Mesendoderm (in vitro differentiated cells): ENCODE measurements at regions not wholly inside any gene's neighbourhood (a gene's known extent, or its start where the extent isn't known, plus 50 kb on each side); places are given as distances from the start of the nearest gene placed in this dataset.
"Not testable (repeated sequence)": the region's sequence is repeated elsewhere in the genome, so short reads cannot be mapped to it uniquely, and the experiment has no call there.

Source experiments
- DNase-seq: peaks from one replicate; pipeline ENCODE4 v3.0.0; 2013
- H2AK5ac ChIP-seq: 2 replicates; pipeline ENCODE4 v1.6.1; 2013; ENCODE audit warnings: low read length, inconsistent platforms
- H2BK120ac ChIP-seq: 2 replicates; pipeline ENCODE4 v1.6.1; 2013; ENCODE audit warnings: low read depth, mild to moderate bottlenecking, low read length, moderate library complexity, mixed read lengths
- H2BK15ac ChIP-seq: replicated peaks from 2 replicates; pipeline ENCODE4 v1.6.1; 2013; ENCODE audit warnings: low read depth, mild to moderate bottlenecking, moderate library complexity
- H2BK5ac ChIP-seq: 2 replicates; pipeline ENCODE4 v1.6.1; 2013; ENCODE audit warnings: low read length, inconsistent platforms
- H3K18ac ChIP-seq: 2 replicates; pipeline ENCODE4 v1.6.1; 2013; ENCODE audit warnings: mild to moderate bottlenecking, low read length, mixed read lengths
- H3K23ac ChIP-seq: one replicate; pipeline ENCODE4 v1.6.1; 2013; ENCODE audit warnings: low read length
- H3K27ac ChIP-seq: 2 replicates; pipeline ENCODE4 v1.5.1; 2013; ENCODE audit warnings: low read depth, mild to moderate bottlenecking, inconsistent platforms, low read length, moderate library complexity
- H3K27me3 ChIP-seq: 2 replicates; pipeline ENCODE4 v1.6.1; 2013; ENCODE audit warnings: low read length, control low read depth, mild to moderate bottlenecking, inconsistent platforms; ENCODE audit not compliant: insufficient read depth, poor library complexity
- H3K36me3 ChIP-seq: 2 replicates; pipeline ENCODE4 v1.6.1; 2013; ENCODE audit warnings: low read length, inconsistent platforms; ENCODE audit not compliant: control insufficient read depth, insufficient read depth
- H3K4ac ChIP-seq: one replicate; pipeline ENCODE4 v1.6.1; 2013; ENCODE audit warnings: low read depth, mild to moderate bottlenecking, low read length, moderate library complexity
- H3K4me1 ChIP-seq: 2 replicates; pipeline ENCODE4 v1.6.1; 2013; ENCODE audit warnings: low read depth, low read length, inconsistent platforms; ENCODE audit not compliant: control insufficient read depth
- H3K4me2 ChIP-seq: 2 replicates; pipeline ENCODE4 v1.6.1; 2013; ENCODE audit warnings: low read length
- H3K4me3 ChIP-seq: 2 replicates; pipeline ENCODE4 v1.5.1; 2013; ENCODE audit warnings: mild to moderate bottlenecking, low read length
- H3K56ac ChIP-seq: one replicate; pipeline ENCODE4 v1.6.1; 2013; ENCODE audit warnings: low read length
- H3K79me1 ChIP-seq: 2 replicates; pipeline ENCODE4 v1.6.1; 2013; ENCODE audit warnings: low read length, inconsistent platforms
- H3K79me2 ChIP-seq: 2 replicates; pipeline ENCODE4 v1.6.1; 2013; ENCODE audit warnings: mild to moderate bottlenecking, low read length; ENCODE audit not compliant: control insufficient read depth, insufficient read depth
- H3K9ac ChIP-seq: 2 replicates; pipeline ENCODE4 v1.6.1; 2013; ENCODE audit warnings: low read length, inconsistent platforms
- H4K5ac ChIP-seq: one replicate; pipeline ENCODE4 v1.6.1; 2013; ENCODE audit warnings: low read length
- H4K8ac ChIP-seq: one replicate; pipeline ENCODE4 v1.6.1; 2013; ENCODE audit warnings: low read depth, mild to moderate bottlenecking, control low read depth, low read length, moderate library complexity
- WGBS: extraction: QIAGEN DNeasy Blood & Tissue Kit; methylation state at CpG from one replicate; pipeline ENCODE4 v1.1.7; 2013; ENCODE audit warnings: low lambda C conversion rate, missing lambda C conversion rate; ENCODE audit not compliant: insufficient coverage; ENCODE audit errors: extremely low coverage; 5-methylcytosine and 5-hydroxymethylcytosine counted together

DNA sequence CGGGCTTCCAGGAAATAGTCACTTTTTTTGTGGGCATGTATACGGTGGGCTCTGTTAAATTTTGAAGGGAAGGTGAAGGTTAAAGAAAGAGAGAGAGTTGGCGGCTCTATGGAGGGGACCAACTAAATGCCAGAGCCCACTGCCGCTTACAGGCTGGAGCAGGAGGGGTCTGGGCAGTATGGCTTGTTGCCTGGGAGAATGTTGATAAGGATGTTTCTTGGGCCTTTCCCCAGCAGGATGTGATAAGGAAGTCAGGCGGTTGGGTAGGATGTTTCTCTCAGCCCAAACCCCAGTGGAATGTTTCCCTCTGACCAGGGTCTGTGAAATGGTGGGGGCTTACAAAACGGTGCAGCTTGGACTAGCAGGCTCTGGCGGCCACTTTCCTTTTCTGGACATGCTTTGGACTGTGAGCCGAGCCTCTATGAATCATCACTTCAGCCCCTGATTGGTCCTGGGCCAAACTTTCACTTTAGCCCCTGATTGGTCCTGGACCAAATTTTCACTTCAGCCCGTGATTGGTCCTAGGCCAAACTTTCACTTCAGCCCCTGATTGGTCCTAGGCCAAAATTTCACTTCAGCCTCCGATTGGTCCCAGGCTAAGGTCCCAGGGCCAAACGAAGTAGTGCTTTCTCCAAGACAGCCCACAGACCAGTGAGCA, 630.7 kb downstream of the KCNJ18 start:
- H2BK15ac ChIP-seq, H3K27me3 ChIP-seq, H3K18ac ChIP-seq, H3K4me2 ChIP-seq, H3K79me1 ChIP-seq, H3K56ac ChIP-seq, H3K27ac ChIP-seq, H3K36me3 ChIP-seq, DNase-seq, H3K9ac ChIP-seq, H3K4me1 ChIP-seq, H3K4ac ChIP-seq, H2AK5ac ChIP-seq, H3K4me3 ChIP-seq, H2BK5ac ChIP-seq, H3K79me2 ChIP-seq, H3K23ac ChIP-seq, H4K5ac ChIP-seq, H2BK120ac ChIP-seq, H4K8ac ChIP-seq: not testable (repeated sequence)
- WGBS, result no CpG with 5 or more reads among the region's 11 CpGs

DNA sequence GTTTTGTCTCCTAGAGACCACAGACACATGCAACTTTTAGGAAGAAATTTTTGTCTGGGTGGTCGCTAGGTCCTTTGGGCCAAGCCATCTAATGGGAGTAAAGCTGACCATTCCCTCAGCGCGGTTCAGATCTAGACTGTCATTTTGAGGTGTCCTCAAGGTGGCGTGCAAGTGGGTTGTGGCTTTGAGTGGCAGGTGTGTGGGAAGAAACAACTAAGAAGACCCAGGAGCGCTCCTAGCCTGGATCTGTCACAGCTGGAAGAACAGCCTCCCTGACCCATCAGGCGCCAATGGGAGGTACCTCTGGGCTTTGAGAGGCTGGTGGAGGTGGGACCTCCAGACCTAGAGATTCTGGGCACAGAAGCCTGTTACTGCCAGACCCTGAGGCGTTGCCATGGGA, 645.1 kb downstream of the KCNJ18 start:
- Histone ChIP-seq H3K56ac (no peak overlapping the region), H2BK120ac (no peak overlapping the region), H2AK5ac (no peak overlapping the region), H3K36me3 (no peaks in the 10 kb centered on the region), H3K4me1 (no peaks in the 10 kb centered on the region), H3K79me1 (no peaks in the 10 kb centered on the region), H3K23ac (no peak overlapping the region), H4K8ac (no peak overlapping the region), H3K4me2 (no peak overlapping the region), H3K4ac (no peak overlapping the region), H3K9ac (no peak overlapping the region), H3K4me3 (no peak overlapping the region), H3K79me2 (no peaks in the 10 kb centered on the region), H2BK15ac (no peak overlapping the region), H4K5ac (no peak overlapping the region), H3K27me3 (no peaks in the 10 kb centered on the region), H3K18ac (no peak overlapping the region), H2BK5ac (no peak overlapping the region), H3K27ac (no peak overlapping the region)
- no CpG with 5 or more reads among the region's 7 CpGs for WGBS
- DNase-seq, result no peak

- H4K8ac ChIP-seq, H2BK120ac ChIP-seq, H3K18ac ChIP-seq, H3K27ac ChIP-seq, H3K56ac ChIP-seq, H3K23ac ChIP-seq, H3K4me2 ChIP-seq, H2AK5ac ChIP-seq, H4K5ac ChIP-seq, H2BK15ac ChIP-seq, H3K79me2 ChIP-seq, H3K4me1 ChIP-seq, H2BK5ac ChIP-seq, H3K36me3 ChIP-seq, H3K9ac ChIP-seq, H3K27me3 ChIP-seq, H3K79me1 ChIP-seq, DNase-seq, H3K4ac ChIP-seq, H3K4me3 ChIP-seq: not testable (repeated sequence)
- no CpG with 5 or more reads among the region's 2 CpGs for WGBS
Measured at GRCh38 chr17:22356603-22357002, 664.3 kb downstream of the KCNJ18 start.

DNA sequence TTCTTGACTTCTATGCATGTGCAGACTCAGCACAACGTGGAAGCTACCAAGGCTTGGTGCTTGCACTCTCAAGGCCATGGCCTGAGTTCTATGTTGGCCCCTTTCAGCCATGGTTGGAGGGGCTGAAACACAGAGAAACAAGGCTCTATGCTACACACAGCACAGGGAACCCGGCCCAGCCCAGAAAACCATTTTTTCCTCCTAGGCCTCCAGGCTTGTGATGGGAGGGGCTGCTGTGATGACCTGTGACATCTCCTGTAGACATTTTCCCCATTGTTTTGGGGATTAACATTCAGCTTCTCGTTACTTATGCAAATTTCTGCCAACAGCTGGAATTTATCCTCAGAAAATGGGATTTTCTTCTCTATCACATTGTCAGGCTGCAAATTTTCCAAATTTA, 678.7 kb downstream of the KCNJ18 start:
- H2BK120ac ChIP-seq, H3K79me1 ChIP-seq, H3K4me3 ChIP-seq, H3K18ac ChIP-seq, H3K36me3 ChIP-seq, H3K4me1 ChIP-seq, H2BK15ac ChIP-seq, H3K79me2 ChIP-seq, H3K23ac ChIP-seq, H3K4ac ChIP-seq, H3K27me3 ChIP-seq, H3K4me2 ChIP-seq, H3K9ac ChIP-seq, H2BK5ac ChIP-seq, H4K8ac ChIP-seq, DNase-seq, H3K56ac ChIP-seq, H3K27ac ChIP-seq, H4K5ac ChIP-seq, H2AK5ac ChIP-seq: not testable (repeated sequence)
- no CpG with 5 or more reads among the region's 3 CpGs for WGBS

DNA sequence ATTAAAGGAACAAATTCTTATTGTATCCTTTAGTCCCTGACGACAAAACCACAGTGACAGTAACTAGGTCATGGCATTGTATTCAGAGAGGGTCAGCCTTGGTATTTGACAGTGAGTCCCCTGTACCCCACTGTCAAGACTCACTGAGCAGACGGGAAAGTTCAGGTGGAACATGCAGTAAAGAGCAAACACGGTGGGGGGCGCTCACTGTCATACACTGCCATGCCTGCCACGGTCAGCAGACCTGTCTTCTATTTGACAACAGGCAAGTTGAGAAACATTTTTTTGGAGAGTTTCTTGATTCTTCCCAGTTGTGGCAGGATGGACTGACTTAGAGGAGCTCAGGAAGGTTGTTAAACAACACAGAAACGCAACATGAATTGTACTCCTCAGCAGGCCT, 681.6 kb downstream of the KCNJ18 start:
- H3K4me2 ChIP-seq, result no peak overlapping the region
- no CpG with 5 or more reads among the region's 6 CpGs for WGBS
- DNase-seq, result no peak

DNA sequence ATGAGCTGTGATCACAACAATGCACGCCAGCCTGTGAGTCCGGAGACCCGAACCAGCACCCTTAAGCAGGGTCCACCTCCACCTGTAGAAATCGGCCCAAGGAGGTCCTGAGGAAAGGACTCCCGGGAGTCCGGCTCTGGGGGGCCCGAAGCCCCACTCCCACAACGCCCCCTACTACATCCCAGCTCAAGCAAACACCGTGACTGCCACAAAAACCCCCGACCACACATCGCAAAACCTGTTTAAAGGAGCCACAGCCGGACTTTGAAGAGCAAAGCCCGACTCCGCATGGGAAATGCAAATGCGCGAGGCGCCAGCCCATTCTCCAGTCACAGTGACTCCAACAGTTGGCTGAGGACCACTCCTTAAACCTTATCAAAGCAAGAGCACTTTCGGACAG, 682.4 kb downstream of the KCNJ18 start:
- Histone ChIP-seq H3K18ac (no peak overlapping the region), H2BK5ac (no peak overlapping the region), H3K4ac (no peak overlapping the region), H3K4me3 (no peak overlapping the region), H3K56ac (no peak overlapping the region), H3K79me2 (no peaks in the 10 kb centered on the region), H3K23ac (no peak overlapping the region), H3K4me2 (no peak overlapping the region), H4K8ac (no peak overlapping the region), H2BK15ac (no peak overlapping the region), H3K27me3 (no peaks in the 10 kb centered on the region), H3K4me1 (no peaks in the 10 kb centered on the region), H4K5ac (no peak overlapping the region), H2AK5ac (no peak overlapping the region), H2BK120ac (no peak overlapping the region), H3K9ac (no peak overlapping the region), H3K36me3 (no peaks in the 10 kb centered on the region), H3K79me1 (no peaks in the 10 kb centered on the region), H3K27ac (no peak overlapping the region)
- no CpG with 5 or more reads among the region's 18 CpGs for WGBS
- no peak for DNase-seq

More for the DNA sequence above, 681.6 kb downstream of the KCNJ18 start:
- H3K9ac ChIP-seq, result no peak overlapping the region
- no peak overlapping the region for H2BK120ac ChIP-seq
- H3K56ac ChIP-seq, result no peak overlapping the region
- no peaks in the 10 kb centered on the region for H3K79me1 ChIP-seq
- H3K4ac ChIP-seq, result no peak overlapping the region
- H3K36me3 ChIP-seq, result no peaks in the 10 kb centered on the region
- H4K8ac ChIP-seq, result no peak overlapping the region
- H3K27ac ChIP-seq, result no peak overlapping the region
- H3K4me1 ChIP-seq, result no peaks in the 10 kb centered on the region
- H3K4me3 ChIP-seq, result no peak overlapping the region
- H4K5ac ChIP-seq, result no peak overlapping the region
- no peak overlapping the region for H2BK5ac ChIP-seq
- no peak overlapping the region for H3K23ac ChIP-seq
- H3K79me2 ChIP-seq, result no peaks in the 10 kb centered on the region
- no peak overlapping the region for H2AK5ac ChIP-seq
- no peaks in the 10 kb centered on the region for H3K27me3 ChIP-seq
- no peak overlapping the region for H2BK15ac ChIP-seq
- no peak overlapping the region for H3K18ac ChIP-seq
